ENCODE measurements at regions not wholly inside any gene's neighbourhood (a gene's known extent, or its start where the extent isn't known, plus 50 kb on each side); places are given as distances from the start of the nearest gene placed in this dataset.
"Not testable (repeated sequence)": the region's sequence is repeated elsewhere in the genome, so short reads cannot be mapped to it uniquely, and the experiment has no call there.

DNA sequence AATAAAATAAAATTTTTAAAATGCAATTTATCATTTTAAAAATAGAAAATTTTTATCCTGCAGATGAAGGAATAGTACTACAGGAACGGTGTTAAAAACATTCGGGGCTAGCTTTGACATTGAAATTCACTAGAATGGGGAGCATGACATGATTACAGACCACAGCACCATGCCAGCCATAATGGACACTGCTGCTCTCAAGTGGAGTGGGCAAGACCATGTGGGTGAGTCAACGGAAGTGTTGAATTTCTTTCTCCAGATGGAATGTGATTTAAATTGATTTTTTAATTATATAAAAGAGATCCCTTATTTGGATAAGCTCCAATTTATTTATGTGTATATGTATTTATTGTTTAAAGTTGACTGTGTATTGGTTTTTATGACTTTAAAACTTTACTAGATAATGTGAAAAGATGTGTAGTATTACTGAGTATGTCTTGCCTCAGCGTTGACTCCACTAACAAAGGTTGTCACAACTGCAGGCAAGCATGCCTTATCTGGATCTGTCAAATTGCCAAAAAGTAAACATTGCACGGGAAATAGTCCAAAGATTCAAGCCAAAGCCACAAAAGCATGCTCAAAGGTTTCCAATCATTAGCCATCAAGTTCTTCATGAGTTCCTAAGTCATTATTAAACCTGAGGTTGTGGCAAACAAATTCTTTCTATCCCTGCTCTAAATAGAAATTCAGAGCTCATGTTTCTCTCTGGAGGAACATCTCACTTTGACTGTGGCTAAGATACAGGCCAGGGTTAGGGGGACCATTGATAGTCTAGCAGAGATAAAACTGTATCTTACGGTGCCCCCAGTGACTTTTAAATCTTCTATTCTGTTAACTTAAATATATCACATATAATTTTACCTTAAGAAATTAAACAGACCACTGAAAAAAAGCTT, 536.9 kb downstream of the TMX3 start:
- H3K9me3 ChIP-seq, result no peaks in the 10 kb centered on the region
- H3K4me1 ChIP-seq, result no peaks in the 10 kb centered on the region
- H3K4me3 ChIP-seq, result no peak overlapping the region
- TF ChIP-seq, protein P1, sequence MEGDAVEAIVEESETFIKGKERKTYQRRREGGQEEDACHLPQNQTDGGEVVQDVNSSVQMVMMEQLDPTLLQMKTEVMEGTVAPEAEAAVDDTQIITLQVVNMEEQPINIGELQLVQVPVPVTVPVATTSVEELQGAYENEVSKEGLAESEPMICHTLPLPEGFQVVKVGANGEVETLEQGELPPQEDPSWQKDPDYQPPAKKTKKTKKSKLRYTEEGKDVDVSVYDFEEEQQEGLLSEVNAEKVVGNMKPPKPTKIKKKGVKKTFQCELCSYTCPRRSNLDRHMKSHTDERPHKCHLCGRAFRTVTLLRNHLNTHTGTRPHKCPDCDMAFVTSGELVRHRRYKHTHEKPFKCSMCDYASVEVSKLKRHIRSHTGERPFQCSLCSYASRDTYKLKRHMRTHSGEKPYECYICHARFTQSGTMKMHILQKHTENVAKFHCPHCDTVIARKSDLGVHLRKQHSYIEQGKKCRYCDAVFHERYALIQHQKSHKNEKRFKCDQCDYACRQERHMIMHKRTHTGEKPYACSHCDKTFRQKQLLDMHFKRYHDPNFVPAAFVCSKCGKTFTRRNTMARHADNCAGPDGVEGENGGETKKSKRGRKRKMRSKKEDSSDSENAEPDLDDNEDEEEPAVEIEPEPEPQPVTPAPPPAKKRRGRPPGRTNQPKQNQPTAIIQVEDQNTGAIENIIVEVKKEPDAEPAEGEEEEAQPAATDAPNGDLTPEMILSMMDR (IDR thresholded peaks at IDR 0.05), result no peak
- TF ChIP-seq POLR2A (IDR thresholded peaks at IDR 0.05), result no peak
- no peak for DNase-seq
- H3K36me3 ChIP-seq, result no peaks in the 10 kb centered on the region
- no peaks in the 10 kb centered on the region for H3K27me3 ChIP-seq
- no peak overlapping the region for H3K27ac ChIP-seq

DNA sequence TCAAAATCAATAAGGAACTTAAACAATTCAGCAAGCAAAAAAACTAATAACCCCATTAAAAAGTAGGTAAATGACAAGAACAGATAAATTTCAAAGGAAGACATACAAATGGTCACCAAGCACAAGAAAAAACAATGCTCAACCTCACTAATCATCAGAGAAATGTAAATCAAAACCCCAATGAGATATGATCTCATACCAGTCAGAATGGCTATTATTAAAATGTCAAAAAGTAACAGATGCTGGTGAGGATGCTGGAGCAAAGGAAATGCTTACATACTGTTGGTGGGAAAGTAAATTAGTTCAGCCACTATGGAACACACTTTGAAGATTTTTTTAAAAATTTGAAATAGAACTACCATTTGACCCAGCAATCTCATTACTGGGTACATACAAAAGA, 538.0 kb downstream of the TMX3 start:
- no peaks in the 10 kb centered on the region for H3K9me3 ChIP-seq
- no peak overlapping the region for H3K27ac ChIP-seq
- H3K4me3 ChIP-seq, result no peak overlapping the region
- H3K4me1 ChIP-seq, result no peaks in the 10 kb centered on the region
- TF ChIP-seq POLR2A (IDR thresholded peaks at IDR 0.05), result no peak
- TF ChIP-seq, protein P1 (IDR thresholded peaks at IDR 0.05), result no peak
- H3K27me3 ChIP-seq, result no peaks in the 10 kb centered on the region
- H3K36me3 ChIP-seq, result no peaks in the 10 kb centered on the region
- DNase-seq, result no peak

DNA sequence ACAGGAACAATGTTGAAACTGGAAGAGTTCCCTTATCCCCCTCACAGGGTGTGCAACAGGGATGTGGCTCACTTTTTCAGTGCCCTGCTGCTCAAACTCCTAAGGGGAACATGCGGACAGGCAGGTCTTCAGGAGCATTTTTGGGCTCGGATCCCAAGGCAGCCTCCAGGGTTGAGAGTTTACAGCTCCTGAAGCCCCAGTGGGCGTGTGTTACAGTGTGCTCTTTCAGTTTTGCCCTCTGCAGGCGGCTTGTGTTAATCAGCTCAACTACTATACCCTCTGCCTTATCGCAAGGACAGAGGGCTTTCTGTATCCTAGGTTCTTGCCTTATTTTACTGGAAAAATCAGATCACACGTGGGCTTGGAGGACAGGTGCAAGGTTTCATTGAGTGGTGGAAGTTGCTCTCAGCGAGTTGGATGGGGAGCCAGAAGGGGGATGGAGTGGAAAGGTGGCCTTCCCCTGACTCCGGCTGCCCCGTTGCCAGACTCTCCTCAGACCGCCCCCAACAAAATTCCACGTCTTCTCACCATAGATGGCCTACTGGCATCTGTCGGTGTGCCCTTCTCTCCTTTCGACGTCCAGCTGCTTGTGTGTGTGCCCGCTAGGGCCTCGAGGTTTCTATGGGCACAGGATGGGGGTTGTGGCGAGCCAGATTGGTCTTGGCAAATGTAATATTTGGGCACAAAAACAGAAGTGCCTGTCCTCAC, 541.9 kb downstream of the TMX3 start:
- Histone ChIP-seq H3K4me1 (no peaks in the 10 kb centered on the region), H3K27ac (no peak overlapping the region), H3K27me3 (no peaks in the 10 kb centered on the region), H3K36me3 (no peaks in the 10 kb centered on the region), H3K9me3 (no peaks in the 10 kb centered on the region), H3K4me3 (no peak overlapping the region)
- no peak for TF ChIP-seq POLR2A (IDR thresholded peaks at IDR 0.05)
- TF ChIP-seq, protein P1 (IDR thresholded peaks at IDR 0.05), result no peak
- DNase-seq, result no peak

DNA sequence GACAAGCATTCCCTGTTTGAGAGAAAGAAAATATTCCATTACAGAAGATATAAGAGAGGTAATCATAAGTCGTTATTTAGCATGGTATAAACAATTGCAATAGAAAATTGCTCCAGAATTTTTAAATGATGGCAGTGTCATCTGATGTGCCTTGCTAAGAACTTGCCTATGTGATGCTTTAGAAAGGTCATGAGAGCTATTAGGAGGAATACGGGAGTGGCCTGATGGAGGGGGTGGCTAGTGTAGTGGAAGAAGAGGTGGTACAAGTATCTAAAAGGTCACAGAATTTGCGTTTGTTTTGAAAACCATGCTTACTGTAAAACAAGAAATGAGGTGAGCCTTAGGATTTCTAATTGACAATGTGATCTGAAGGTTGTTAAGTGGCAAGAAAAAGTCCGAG, 550.0 kb downstream of the TMX3 start:
- Histone ChIP-seq H3K4me3 (no peak overlapping the region), H3K9me3 (no peaks in the 10 kb centered on the region), H3K4me1 (no peaks in the 10 kb centered on the region), H3K27me3 (no peaks in the 10 kb centered on the region), H3K36me3 (no peaks in the 10 kb centered on the region), H3K27ac (no peak overlapping the region)
- DNase-seq, result no peak
- no peak for TF ChIP-seq POLR2A (IDR thresholded peaks at IDR 0.05)
- TF ChIP-seq, protein P1 (IDR thresholded peaks at IDR 0.05), result no peak

DNA sequence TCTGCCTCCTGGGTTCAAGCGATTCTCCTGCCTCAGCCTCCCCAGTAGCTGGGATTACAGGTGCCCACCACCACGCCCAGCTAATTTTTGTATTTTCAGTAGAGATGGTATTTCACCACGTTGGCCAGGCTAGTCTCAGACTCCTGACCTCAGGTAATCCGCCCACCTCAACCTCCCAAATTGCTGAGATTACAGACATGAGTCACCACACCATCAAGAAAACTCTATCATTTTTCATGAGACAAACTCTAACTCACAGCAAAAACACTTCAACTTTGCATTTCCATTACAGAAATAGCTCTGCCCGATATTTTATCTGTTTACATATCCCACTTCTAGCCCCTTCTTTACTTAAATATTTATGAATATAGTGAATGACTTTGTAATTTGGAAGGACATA, 561.1 kb downstream of the TMX3 start:
- not testable (repeated sequence) for H3K4me1 ChIP-seq, H3K36me3 ChIP-seq, H3K27me3 ChIP-seq, H3K9me3 ChIP-seq, H3K27ac ChIP-seq, H3K4me3 ChIP-seq, DNase-seq

DNA sequence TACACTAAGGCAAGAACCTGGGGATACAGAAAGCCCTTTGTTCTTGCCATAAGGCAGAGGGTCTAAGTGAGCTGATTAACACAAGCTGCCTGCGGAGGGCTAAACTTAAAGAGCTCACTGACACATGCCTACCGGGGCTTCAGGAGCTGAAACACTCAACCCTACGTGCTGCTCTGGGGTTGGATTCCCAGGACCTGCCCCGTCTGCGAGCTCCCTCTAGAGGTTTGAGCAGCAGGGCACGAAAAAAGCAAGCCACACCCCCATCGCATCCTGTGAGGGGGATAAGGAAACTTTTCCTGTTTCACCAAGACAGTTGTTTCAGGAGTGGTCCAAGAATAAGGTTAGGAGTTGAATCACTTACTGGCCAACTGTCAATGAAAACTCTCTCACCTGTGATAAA, 562.1 kb downstream of the TMX3 start:
- Histone ChIP-seq H3K36me3 (no peaks in the 10 kb centered on the region), H3K9me3 (no peaks in the 10 kb centered on the region), H3K27ac (no peak overlapping the region), H3K4me3 (no peak overlapping the region), H3K27me3 (no peaks in the 10 kb centered on the region), H3K4me1 (no peaks in the 10 kb centered on the region)
- no peak for TF ChIP-seq POLR2A (IDR thresholded peaks at IDR 0.05)
- TF ChIP-seq, protein P1 (IDR thresholded peaks at IDR 0.05), result no peak
- no peak for DNase-seq

Measured in Peyer's patch (tissue), 4 donors.